Bronchial epithelial cell (primary cell): ENCODE measurements at regions not wholly inside any gene's neighbourhood (a gene's known extent, or its start where the extent isn't known, plus 50 kb on each side); places are given as distances from the start of the nearest gene placed in this dataset.

Experiments
- DNase-seq: peaks from one replicate; pipeline ENCODE4 v3.0.0-alpha.2; 2010; ENCODE audit warnings: low read depth
- FAIRE-seq: peaks from 2 replicates; lab custom pipeline; 2011; peaks lifted over from hg19 to GRCh38; lab: Jason Lieb, UNC
- H3K27me3 ChIP-seq: 2 replicates; pipeline ENCODE4 v1.5.1; 2011; ENCODE audit warnings: low read length; ENCODE audit not compliant: control insufficient read depth, insufficient read depth
- H3K36me3 ChIP-seq: 2 replicates; pipeline ENCODE4 v1.5.1; 2011; ENCODE audit warnings: low read length; ENCODE audit not compliant: control insufficient read depth, insufficient read depth
- H3K4me3 ChIP-seq: 2 replicates; pipeline ENCODE4 v1.5.1; 2011; ENCODE audit warnings: mild to moderate bottlenecking, low read depth, low read length, control low read depth
- CTCF ChIP-seq: IDR thresholded peaks from 2 replicates; pipeline ENCODE4 v1.5.1; 2011; ENCODE audit warnings: mild to moderate bottlenecking, moderate library complexity, low read length, control low read depth, inconsistent platforms; ENCODE audit not compliant: insufficient read depth, severe bottlenecking

GRCh38 chr4:126798214-126798613 is 834.5 kb upstream of the INTU start:
- no peaks in the 10 kb centered on the region for H3K36me3 ChIP-seq
- TF ChIP-seq CTCF, result no peak
- no peak for DNase-seq
- H3K4me3 ChIP-seq, result no peak overlapping the region
- FAIRE-seq, result no peak
- no peaks in the 10 kb centered on the region for H3K27me3 ChIP-seq

- Histone ChIP-seq H3K4me3 (no peak overlapping the region), H3K27me3 (no peaks in the 10 kb centered on the region), H3K36me3 (no peaks in the 10 kb centered on the region)
- DNase-seq, result no peak
- no peak for TF ChIP-seq CTCF
- FAIRE-seq, result no peak
Observed at GRCh38 chr4:126799416-126799815, 833.3 kb upstream of the INTU start.

GRCh38 chr4:126799971-126800574 is 832.7 kb upstream of the INTU start:
- Histone ChIP-seq H3K27me3 (no peaks in the 10 kb centered on the region), H3K4me3 (no peak overlapping the region), H3K36me3 (no peaks in the 10 kb centered on the region)
- no peak for TF ChIP-seq CTCF
- DNase-seq, result peak; percentile 26
- FAIRE-seq, result no peak

- no peak for TF ChIP-seq CTCF
- FAIRE-seq, result no peak
- no peaks in the 10 kb centered on the region for H3K36me3 ChIP-seq
- no peak for DNase-seq
- H3K27me3 ChIP-seq, result no peaks in the 10 kb centered on the region
- no peak overlapping the region for H3K4me3 ChIP-seq
Observed at GRCh38 chr4:126800575-126801141, 832.1 kb upstream of the INTU start.

GRCh38 chr4:126807132-126807531 is 825.6 kb upstream of the INTU start:
- no peak for TF ChIP-seq CTCF
- peak; percentile 96 for FAIRE-seq
- Histone ChIP-seq H3K36me3 (no peaks in the 10 kb centered on the region), H3K27me3 (no peaks in the 10 kb centered on the region), H3K4me3 (no peak overlapping the region)
- DNase-seq, result peak; percentile 46

- Histone ChIP-seq H3K4me3 (no peak overlapping the region), H3K36me3 (no peaks in the 10 kb centered on the region), H3K27me3 (no peaks in the 10 kb centered on the region)
- FAIRE-seq (no peak), DNase-seq (no peak)
- no peak for TF ChIP-seq CTCF
Observed at GRCh38 chr4:126812076-126812475, 820.7 kb upstream of the INTU start.
